CD4-positive, alpha-beta T cell treated with Interferon alpha-2 for 1 hour (primary cell): ENCODE measurements at regions not wholly inside any gene's neighbourhood (a gene's known extent, or its start where the extent isn't known, plus 50 kb on each side); places are given as distances from the start of the nearest gene placed in this dataset.
A peak's percentile ranks its signal among the peaks of the same experiment; 100 is the strongest.
"Not testable (repeated sequence)": the region's sequence is repeated elsewhere in the genome, so short reads cannot be mapped to it uniquely, and the experiment has no call there.

Source experiments
- DNase-seq, 2 donors: peaks; one replicate each; pipeline ENCODE4 v3.0.0-alpha.2; 2020 to 2022

DNA sequence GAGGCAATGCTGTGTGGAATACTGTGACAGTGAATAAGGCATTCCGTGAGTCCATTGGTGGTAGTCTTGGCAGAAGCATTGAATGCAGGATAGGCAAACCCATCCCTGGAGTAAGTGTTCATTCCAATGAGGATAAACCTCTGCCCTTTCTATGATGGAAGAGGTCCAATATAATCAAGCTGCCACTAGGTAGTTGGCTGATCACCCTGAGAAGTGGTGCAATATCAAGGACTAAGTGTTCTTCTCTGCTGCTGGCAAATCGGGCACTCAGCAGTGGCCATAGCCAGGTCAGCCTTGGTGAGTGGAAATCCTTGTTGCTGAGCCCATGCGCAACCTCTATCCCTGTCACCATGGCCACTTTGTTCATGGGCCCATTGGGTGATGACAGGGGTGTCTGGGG, 70.1 kb downstream of the FBXO4 start:
- no peak for DNase-seq

DNA sequence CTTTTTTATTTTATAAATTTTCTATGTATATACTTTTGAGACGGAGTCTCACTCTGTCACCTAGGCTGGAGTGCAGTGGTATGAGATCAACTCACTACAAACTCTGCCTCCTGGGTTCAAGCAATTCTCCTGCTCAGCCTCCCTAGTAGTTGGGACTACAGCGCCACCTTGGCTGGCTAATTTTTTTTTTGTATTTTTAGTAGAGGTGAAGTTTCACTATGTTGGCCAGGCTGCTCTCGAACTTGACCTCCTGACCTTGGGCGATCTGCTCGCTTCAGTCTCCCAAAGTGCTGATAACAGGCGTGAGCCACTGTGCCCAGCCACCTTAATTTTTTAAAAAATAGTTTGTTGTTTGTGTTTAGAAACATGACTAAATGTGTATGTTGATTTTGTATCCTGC, 76.6 kb downstream of the FBXO4 start:
- DNase-seq, result no peak

DNA sequence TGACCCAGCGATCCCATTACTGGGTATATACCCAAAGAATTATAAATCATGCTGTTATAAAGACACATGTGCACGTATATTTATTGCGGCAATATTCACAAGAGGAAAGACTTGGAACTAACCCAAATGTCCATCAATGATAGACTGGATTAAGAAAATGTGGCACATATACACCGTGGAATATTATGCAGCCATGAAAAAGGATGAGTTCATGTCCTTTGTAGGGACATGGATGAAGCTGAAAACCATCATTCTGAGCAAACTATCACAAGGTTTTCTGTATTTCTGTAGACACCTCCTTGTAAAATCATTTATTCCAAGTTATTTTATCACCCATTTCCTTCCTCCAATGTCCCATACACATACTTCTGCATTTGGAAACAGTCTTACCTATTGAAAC, 78.8 kb downstream of the FBXO4 start:
- DNase-seq, result not testable (repeated sequence)

DNA sequence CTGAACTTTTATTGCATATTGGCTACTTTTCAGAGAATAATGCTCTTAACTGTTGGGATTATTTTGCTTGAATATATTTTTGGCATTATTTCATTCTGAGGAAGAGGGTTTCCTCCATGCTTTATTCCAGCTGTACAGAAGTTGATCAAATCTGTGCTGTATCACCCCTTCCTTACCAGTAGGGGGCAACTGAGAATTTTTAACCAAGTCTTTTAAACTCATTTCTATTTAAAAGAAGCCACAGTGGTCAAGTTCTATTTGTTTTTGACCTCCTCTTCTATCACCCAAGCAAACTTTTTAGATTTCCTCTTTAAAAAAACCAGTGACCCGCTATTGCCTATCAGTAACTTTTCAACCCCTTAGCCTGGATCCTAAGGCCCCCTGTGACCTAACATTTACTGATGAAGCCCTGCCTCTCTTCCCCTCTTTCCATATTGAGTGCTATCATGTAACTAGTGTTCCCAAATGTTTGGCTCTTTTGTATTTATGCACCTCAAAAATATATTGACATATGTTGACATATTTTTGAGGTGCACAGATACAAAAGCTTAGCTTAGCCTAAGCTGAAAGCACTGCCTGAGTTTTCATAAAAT, 80.6 kb downstream of the FBXO4 start:
- peak in 1 of 2 donors; percentile 17 for DNase-seq

DNA sequence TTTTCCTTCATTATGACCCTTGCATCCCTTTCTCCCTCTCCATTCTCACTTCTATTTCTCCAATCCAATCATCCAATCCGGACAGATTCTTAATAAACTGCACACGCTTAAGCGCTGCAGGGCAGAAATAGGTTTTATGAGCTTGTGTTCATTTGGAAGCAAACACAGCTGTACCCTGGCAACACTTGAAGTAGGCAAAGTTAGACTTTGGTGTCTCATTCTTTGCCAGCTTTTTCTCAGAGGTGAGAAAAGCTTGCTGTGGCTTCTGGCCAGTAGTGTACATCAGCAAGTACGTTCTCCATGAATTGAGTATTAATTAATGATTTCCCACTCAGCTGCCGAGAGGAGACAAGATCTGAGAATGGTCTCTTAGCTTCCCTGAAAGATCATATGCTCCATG, 88.5 kb downstream of the FBXO4 start:
- DNase-seq, result no peak

DNA sequence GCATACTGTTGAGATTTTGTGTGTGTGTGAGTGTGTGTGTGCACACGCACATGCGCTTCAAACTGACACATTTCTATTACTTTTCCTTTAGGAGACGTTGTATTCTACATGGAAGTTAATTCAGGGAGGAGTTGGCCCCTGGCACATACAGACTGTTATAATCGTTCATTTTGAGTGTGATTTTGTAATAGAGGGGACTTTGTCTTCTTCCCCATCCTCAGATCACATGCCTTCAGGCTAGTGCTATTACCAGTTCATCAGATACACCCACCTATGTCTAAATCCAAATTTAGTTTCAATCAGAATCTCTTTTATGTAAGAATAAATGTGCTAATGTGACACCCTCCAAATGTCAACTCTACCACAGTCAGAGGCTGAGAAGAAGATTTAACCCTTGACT, 90.2 kb downstream of the FBXO4 start:
- DNase-seq, result no peak

DNA sequence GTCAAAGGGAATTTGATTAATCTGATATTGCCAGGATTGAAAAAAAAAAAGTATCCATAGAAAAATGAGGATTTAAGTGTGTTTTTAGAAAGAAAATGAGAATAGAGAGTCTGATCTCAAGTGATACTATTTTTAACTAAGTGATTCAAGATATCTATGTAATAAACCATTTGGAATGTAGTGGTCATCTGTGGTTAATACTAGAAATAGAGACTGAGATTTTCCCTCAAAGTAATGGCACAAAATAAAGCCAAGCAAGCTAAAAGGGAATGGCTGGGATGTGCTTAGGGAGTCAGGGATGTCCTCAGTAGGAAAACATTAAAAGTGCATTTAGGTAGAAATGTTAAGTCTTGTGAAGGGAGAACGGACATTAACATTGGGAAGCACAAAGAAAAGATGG, 90.6 kb downstream of the FBXO4 start:
- DNase-seq, result no peak

DNA sequence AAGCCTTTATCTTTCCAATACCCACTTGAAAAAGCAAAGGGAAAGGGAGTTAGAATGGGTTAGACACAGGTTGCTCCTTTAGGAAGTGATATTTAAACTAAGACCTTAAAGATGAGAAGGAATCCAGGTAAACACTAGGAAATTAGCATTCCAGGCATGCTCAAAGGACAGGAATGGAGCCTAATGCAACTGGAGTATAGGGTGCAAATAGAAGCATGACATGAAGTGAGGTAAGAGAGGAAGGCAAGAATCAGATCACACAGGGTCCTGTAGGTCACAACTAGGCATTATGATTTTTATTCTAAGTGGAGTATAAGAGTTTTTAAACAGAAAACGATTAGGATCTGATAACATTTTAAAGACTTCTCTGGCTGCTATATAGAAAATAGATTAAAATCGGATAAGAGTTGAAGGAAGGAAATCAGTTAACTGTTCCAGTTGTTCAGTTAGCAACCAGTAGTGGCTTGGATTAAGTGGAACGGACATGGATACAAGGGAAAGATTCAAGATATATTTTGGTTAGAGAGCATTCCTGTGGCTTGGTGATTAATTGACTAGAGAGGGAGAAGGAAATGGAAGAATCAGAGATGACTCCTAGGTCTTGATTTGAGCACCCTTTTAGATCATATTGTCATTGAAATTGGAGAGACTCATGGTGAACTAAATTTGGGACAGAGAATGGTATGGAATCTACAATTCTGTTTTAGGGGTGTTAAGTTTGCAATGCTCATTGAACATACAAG, 95.9 kb downstream of the FBXO4 start:
- no peak for DNase-seq

DNA sequence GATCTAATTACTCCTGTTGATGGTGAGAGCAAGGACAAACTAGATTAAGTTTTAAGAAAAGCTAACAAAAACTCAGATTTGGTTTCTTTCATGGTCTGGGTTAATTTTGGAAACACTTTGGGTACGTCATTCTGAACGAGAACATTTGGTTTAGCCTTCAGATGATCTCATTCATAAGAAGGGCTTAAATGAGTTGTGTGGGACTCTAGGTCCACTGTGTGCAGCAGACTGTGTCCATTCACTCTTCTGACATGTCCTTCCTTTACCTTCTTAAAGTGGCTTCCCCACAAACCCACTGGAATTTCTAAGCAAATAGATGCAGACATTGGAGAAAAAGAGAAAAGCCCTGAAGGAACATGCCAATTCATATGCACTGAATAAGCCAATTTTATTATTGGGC, 96.8 kb downstream of the FBXO4 start:
- no peak for DNase-seq

DNA sequence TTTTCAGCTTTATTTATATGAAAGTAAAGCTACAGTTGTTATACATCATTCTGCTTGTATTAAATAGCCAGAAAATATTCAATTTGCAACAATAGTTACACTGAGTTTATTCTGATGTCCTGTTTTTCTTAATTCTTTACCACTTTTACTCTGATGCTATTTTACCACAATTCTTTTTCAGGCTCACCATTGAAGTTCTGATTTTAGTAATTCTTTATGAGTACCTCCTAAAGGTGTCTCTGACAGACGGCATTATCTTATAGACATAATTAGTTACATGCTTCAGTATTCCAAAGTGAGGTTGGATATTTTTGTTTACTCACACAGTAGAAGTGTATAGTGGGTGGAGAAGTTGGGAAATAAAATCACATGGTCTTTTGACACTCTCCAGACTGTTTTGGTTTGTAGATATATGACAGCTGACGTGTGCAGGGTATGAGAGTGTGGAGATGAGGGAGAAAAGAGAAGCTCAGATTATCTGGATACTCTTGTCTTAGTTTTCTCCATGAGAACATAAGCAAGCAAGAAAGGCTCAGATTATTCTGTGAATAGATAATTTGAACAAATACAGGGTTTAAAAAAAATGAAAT, 97.4 kb downstream of the FBXO4 start:
- DNase-seq, result no peak

DNA sequence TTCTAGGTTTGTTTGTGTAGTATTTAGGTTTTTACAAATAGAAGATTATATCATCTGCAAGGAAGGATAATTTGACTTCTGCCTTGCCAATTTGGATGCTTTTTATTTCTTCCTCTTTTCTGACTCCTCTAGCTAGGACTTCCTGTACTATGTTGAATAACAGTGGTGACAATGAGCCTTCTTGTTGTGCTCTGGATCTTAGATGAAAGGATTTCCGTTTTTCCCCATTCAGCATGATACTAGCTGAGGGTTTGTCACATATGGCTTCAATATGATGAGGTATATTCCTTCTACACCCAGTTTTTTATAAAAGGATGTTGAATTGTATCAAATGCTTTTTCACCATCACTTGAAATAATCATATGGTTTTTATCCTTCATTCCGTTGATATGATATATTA, 101.4 kb downstream of the FBXO4 start:
- no peak for DNase-seq

DNA sequence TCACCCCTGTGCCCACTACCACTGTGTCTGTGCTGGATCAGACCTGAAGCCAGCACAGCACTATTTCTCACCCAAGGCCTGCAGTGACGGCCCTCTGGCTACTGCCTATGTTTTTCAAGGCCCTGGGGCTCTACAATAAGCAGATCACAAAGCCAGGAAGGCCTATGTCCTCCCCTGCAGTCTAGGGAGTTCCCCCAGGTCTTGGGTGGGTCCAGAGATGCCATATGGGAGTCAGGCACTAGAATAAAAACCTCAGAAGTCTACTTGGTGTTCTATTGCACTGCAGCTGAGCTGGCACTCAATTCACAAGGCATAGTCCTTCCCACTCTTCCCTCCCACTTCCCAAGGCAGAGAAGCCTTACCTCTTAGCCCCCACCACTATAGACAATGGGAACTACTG, 107.1 kb downstream of the FBXO4 start:
- no peak for DNase-seq

DNA sequence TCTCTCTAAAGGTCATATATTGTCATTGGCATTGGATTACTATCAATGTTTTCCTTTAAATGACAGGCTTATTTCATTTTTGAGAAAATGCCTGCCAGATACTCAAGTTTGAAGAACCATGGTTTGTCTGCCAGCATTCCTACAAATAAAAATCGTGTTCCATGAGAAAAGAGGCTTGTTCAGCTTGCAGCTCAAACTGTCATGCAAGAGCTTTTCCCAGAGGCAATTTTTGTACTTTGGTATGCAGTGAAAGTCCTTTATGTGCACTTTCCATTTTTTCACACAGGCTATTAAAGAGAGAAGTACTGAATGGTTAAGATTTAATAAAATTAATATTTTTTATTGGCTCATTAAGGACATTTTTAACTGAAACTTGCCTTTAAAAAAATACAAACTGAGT, 110.4 kb downstream of the FBXO4 start:
- DNase-seq, result no peak

DNA sequence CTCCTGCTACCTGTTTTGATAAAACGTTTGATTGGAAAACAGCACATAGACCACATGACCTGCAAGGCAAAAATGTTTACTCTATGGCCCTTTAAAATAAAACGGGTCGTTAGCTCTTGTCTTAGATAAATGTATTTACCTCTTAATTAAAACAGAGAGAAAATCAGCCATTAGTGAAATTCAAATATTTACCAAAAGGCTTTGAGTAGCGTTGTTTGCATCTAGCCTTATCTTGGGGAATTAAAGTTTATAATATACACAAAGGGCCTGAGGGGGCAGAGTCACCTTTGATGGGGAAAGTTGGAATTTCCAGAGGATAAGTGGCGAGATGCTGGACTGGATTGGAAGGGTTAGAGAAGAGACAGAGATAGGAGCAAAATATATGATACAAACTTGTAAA, 111.3 kb downstream of the FBXO4 start:
- DNase-seq, result no peak

DNA sequence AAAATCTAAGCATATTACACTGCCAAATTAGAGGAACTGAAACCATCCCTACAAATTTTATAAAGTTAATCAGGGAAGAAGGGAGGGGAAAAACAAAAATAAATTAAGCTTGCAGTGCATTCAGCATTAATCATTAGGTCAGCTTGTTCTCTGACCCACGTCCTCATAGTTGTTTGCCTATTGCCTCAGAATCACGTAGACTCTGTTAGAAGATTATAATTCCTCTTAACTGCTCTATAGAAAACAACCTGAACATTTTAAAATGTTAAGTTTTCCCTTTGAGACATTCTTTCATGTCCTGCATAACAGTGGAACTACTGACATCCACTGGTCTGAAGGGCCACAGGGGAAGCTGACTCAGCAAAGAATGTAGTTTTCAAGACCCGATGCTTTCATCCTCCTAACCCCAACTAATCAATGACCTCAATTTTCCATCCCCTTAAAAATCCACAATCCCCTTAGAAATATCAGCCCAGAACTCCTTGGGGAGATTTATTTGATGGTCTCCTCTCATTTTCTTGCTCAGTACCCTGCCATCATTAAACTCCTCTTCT, 112.4 kb downstream of the FBXO4 start:
- DNase-seq, result no peak

DNA sequence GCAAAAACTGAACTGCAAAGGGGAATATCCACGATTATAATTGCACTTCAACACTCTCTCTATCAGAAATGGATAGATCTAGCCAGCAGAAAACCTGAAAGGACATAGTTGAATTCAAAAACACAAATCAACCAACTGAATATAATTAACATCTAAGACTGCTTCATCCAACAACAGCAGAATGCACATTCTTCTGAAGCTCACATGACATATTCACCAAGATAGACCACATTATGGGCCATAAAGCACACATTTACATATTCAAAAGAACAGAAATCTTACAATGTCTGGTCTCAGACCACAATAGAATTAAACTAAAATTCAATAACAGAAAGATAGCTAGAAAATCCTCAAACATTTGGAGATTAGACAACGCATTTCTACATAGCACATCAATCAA, 118.3 kb downstream of the FBXO4 start:
- no peak for DNase-seq

DNA sequence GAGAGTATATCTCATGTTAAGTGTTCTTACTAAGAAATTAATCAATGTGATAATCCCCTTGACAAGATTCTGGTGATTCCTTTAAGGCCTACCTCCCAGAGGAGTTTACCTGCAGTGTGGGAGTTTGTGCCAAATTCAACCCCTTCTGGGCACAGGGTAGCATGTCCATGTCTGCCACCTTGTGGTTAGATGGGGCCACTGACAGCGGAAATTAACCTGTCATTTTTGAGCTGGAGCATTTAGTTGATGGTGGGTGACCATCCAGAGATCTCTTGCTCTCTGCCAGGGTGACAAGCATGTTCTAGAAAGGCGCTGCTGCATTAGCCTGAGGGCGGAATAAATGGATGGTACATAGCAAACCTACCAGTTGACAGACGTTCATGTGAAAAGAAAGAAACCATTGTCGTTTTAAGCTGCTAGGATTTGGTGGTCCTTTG, 132.2 kb downstream of the FBXO4 start:
- DNase-seq, result peak; percentile 40 to 65

DNA sequence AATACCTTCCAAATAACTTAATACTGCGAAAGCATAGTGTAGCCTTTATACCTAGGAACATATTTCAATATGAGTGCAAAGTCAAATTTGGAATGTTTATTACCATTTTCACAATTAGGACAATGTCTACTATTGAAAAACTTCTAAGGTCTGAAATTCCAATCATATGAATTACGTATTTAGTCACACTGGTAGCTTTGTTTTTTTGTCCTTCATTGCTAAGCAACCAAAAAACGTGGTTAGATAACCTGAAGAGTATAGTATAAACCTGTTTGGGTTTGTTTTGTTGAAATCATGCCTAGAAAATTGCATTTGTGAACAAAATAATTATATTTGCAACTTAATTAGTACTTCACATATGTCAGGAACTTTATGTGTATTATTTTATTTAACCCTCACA, 134.2 kb downstream of the FBXO4 start:
- DNase-seq, result no peak

DNA sequence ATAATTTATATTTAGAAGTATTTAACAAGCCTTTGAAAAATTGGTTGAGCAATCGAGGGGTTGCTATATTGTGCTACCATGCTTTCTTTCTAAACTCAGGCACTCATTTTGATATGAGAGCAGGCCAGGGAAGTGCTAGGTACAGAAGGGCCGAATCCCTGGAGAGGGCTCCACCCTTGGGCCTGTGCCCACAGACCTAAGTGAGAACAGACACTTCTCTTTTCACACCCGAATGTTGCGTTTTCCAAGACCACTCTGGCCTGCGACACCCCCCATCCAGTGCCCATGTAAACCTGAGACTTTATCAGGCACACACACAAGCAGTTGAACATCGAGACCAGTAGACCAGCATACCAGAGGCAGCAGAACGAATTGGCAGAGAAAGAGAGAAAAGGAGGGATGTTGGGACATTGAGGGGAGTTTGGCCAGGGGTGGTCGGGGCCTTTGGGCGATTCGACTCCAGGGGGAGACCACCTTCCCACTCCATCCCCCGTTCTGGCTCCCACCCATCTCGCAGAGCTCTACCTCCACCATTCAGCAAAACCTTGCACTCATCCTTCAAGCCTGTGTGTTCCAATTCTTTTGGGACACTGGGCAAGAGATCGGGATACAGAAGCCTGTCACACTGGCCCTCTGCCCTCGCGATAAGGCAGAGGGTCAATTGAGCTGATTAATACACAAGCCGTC, 134.8 kb downstream of the FBXO4 start:
- DNase-seq, result no peak

DNA sequence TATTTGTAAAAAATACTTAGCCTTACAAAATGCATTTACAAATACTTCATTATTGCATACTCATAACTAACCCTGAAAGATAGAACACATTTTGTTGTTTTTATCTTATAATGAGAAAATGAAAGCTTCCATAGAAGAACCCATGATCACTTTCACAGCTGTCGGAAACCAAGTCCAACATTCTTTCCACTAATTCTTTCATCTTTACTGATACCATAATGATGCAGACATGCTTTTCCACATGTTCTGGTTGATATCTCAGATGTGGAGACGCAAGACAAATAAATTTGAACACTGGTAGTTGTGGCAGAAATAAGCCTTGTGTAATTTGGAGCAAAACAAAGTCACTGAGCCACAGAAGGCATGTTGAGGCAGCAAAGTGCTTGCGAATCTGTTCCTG, 136.0 kb downstream of the FBXO4 start:
- no peak for DNase-seq

DNA sequence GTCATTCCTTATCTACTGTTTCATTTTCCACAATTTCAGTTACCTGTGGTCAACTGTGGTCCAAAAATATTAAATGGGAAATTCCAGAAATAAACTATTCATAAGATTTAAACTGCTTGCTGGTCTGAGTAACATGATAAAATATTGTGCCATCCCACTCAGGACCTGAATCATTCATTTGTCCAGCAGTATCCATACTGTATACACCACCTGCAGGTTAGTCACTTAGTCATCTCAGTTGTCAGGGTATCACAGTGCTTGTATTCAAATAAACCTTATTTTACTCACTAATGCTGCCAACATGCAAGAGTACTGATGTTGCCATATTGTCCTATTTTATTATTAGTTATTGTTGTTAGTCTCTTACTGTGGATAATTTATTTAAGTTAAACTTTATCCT, 139.7 kb downstream of the FBXO4 start:
- no peak for DNase-seq

DNA sequence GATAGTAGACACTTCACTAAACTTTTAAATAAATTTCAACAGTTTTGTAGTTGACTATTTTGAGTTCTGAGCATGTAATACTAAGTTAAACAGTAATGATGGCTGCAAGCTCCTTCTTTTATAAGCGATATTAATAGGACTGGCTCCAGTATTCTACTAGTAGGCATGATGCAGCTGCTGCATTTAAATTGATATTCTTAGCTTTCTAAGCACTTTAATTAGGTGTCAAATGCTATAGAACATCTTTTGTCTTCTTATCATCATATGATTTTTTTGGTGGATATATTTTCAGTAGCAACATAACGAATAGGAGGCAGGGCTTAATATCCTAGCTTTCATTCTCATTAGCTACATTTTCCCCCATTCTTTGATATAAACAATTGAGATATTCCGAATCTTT, 141.1 kb downstream of the FBXO4 start:
- DNase-seq, result no peak

DNA sequence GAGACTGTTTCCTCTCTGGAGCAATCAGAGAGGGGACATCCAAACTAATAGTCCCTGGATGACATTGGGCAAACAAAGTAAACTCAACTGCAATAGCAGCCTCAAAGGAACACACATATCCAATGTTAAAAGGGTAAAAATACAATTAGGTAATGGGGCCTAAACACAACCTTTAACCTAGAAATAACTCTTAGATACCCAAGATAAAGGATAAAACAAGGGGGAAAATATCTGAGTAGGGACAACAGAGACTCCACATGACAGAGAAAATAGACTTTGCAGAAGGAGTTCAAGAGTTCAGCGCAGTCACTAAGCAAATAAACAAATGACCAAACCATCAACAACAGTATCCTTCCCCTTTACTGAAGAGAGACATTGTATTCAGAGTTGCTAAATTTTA, 149.3 kb downstream of the FBXO4 start:
- no peak for DNase-seq

DNA sequence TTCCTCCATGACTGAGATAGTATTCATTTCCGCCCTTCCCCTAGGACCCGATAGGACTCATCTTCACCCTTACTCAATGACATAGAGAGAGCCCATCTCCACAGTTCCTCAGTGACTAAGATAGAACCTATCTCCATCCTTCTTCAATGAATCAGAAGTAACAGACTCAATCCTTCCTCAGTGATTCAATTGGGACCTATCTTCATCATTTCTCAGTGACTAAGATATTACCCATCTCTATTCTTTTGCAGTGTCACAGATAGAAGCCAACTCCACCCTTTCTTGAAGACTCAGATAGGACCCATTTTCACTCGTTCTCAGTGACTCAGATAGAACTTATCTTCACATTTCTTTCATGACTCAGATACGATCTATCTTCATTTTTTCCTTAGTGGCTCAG, 164.6 kb downstream of the FBXO4 start:
- DNase-seq, result no peak
